Spleen (tissue), 7 donors: ENCODE measurements at regions not wholly inside any gene's neighbourhood (a gene's known extent, or its start where the extent isn't known, plus 50 kb on each side); places are given as distances from the start of the nearest gene placed in this dataset.
"Not testable (repeated sequence)": the region's sequence is repeated elsewhere in the genome, so short reads cannot be mapped to it uniquely, and the experiment has no call there.

Experiments used
- POLR2A ChIP-seq, 3 donors: fragments of 450-650 bp; IDR thresholded peaks; one replicate each; pipeline ENCODE4 v1.5.1; 2017; ENCODE audit warnings: antibody characterized with exemption in 3 of 3, mild to moderate bottlenecking in 1 of 3
- POLR2AphosphoS5 ChIP-seq, 3 donors: sonication (generic); formaldehyde crosslinking; IDR thresholded peaks; one replicate each; pipeline ENCODE4 v1.5.1; 2017; ENCODE audit warnings: antibody characterized with exemption in 3 of 3
- TF ChIP-seq, protein P1 (sequence below), 11 experiments: fragments of 200-600 bp in 7 of 11; fragments of 450-650 bp in 4 of 11; sonication (generic) in 4 of 11; IDR thresholded peaks in 8 of 11; conservative IDR thresholded peaks in 3 of 11; 1 replicate in 7 of 11; 2 replicates in 4 of 11; pipeline versions ENCODE4 v1.4.0 to v1.8.0; 2016 to 2021; ENCODE audit warnings: antibody characterized with exemption in 11 of 11, inconsistent platforms in 4 of 11, mild to moderate bottlenecking in 1 of 11
- donor health status: DM: no; HTN: no; CAD: no; lungs with moderate emphysema.
- donor health status: DM: no; HTN: no; CAD: no.
- donor health status: DM: no; HTN: no; CAD: no.

DNA sequence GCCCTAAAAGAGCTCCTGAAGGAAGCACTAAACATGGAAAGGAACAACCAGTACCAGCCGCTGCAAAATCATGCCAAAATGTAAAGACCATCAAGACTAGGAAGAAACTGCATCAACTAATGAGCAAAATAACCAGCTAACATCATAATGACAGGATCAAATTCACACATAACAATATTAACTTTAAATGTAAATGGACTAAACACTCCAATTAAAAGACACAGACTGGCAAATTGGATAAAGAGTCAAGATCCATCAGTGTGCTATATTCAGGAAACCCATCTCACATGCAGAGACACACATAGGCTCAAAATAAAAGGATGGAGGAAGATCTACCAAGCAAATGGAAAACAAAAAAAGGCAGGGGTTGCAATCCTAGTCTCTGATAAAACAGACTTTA lies 364.4 kb downstream of the CD83 start:
- TF ChIP-seq, protein P1, sequence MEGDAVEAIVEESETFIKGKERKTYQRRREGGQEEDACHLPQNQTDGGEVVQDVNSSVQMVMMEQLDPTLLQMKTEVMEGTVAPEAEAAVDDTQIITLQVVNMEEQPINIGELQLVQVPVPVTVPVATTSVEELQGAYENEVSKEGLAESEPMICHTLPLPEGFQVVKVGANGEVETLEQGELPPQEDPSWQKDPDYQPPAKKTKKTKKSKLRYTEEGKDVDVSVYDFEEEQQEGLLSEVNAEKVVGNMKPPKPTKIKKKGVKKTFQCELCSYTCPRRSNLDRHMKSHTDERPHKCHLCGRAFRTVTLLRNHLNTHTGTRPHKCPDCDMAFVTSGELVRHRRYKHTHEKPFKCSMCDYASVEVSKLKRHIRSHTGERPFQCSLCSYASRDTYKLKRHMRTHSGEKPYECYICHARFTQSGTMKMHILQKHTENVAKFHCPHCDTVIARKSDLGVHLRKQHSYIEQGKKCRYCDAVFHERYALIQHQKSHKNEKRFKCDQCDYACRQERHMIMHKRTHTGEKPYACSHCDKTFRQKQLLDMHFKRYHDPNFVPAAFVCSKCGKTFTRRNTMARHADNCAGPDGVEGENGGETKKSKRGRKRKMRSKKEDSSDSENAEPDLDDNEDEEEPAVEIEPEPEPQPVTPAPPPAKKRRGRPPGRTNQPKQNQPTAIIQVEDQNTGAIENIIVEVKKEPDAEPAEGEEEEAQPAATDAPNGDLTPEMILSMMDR (IDR thresholded peaks at IDR 0.05 in 8 of 11, conservative IDR thresholded peaks at IDR 0.05 in 3 of 11), result not testable (repeated sequence)
- not testable (repeated sequence) for TF ChIP-seq POLR2A, POLR2AphosphoS5 (IDR thresholded peaks at IDR 0.05)
